A549 (cell line): ENCODE measurements at regions not wholly inside any gene's neighbourhood (a gene's known extent, or its start where the extent isn't known, plus 50 kb on each side); places are given as distances from the start of the nearest gene placed in this dataset.

ENCODE experiments used
- ATAC-seq, 2 experiments: fragments of 200-7000 bp in 1 of 2; fragments of >200 bp in 1 of 2; cut with Nextera tagmentation in 1 of 2; cut with Tn5 transposase in 1 of 2; 3 replicates each; pipeline versions ENCODE4 v1.8.0 to v1.9.1; 2018 to 2020; ENCODE audit warnings: mild to moderate bottlenecking in 1 of 2, moderate library complexity in 1 of 2
- CTCF ChIA-PET: fragments of 300-600 bp; sonication (Branson Sonifier 250); formaldehyde crosslinking; extraction: SDS; loops from one replicate; lab custom pipeline; 2021; ENCODE audit warnings: antibody characterized with exemption, inconsistent platforms; lab: Yijun Ruan, JAX
- POLR2A ChIA-PET: fragments of 350-600 bp; formaldehyde crosslinking; extraction: SDS; loops from one replicate; lab custom pipeline; 2021; ENCODE audit warnings: antibody characterized with exemption, inconsistent platforms; lab: Yijun Ruan, JAX
- DNase-seq, 2 experiments: peaks; one replicate each; pipeline versions ENCODE4 v3.0.0 to v3.0.0-alpha.2; 2011 to 2016; ENCODE audit warnings: low read depth in 1 of 2, low spot score in 1 of 2
- FAIRE-seq: peaks from 2 replicates; lab custom pipeline; 2011; peaks lifted over from hg19 to GRCh38; lab: Jason Lieb, UNC
- H3K27ac ChIP-seq, 2 experiments: fragments of >200 bp; sonication (Bioruptor Twin); formaldehyde crosslinking; 3 replicates each; pipeline ENCODE4 v1.5.1; 2016 to 2017
- H3K4me1 ChIP-seq: fragments of >200 bp; sonication (Bioruptor Twin); formaldehyde crosslinking; 3 replicates; pipeline ENCODE4 v1.6.1; 2016
- H3K4me2 ChIP-seq: fragments of >200 bp; sonication (Bioruptor Twin); formaldehyde crosslinking; 3 replicates; pipeline ENCODE4 v1.6.1; 2016
- H3K4me3 ChIP-seq: fragments of >200 bp; sonication (Bioruptor Twin); formaldehyde crosslinking; 3 replicates; pipeline ENCODE4 v1.5.1; 2016
- H3K9me3 ChIP-seq: fragments of >200 bp; sonication (Bioruptor Twin); formaldehyde crosslinking; 3 replicates; pipeline ENCODE4 v1.6.1; 2016
- ATOH8 ChIP-seq: fragments of 250-450 bp; sonication (Bioruptor Pico); IDR thresholded peaks from 2 replicates; pipeline ENCODE4 v1.5.0; 2020; ENCODE audit warnings: low read depth, mild to moderate bottlenecking, moderate library complexity
- CHD4 ChIP-seq: fragments of 200-600 bp; sonication (generic); IDR thresholded peaks from 2 replicates; pipeline ENCODE4 v1.6.1; 2016; ENCODE audit warnings: antibody characterized with exemption, mild to moderate bottlenecking, borderline replicate concordance
- EHMT2 ChIP-seq: fragments of 200-600 bp; sonication (generic); IDR thresholded peaks from 2 replicates; pipeline ENCODE4 v1.6.1; 2016; ENCODE audit warnings: antibody characterized with exemption, low read depth, mild to moderate bottlenecking, moderate library complexity
- EP300 ChIP-seq, 2 experiments: fragments of >200 bp; sonication (Bioruptor Twin); formaldehyde crosslinking; IDR thresholded peaks; 2 replicates in 1 of 2; 3 replicates in 1 of 2; pipeline ENCODE4 v1.6.1; 2016 to 2017
- FOSB ChIP-seq: fragments of 250-450 bp; sonication (Bioruptor Pico); IDR thresholded peaks from 2 replicates; pipeline ENCODE4 v1.5.0; 2020; ENCODE audit warnings: mild to moderate bottlenecking, moderate library complexity
- FOSL2 ChIP-seq, 2 experiments: fragments of 450-650 bp in 1 of 2; fragments of >200 bp in 1 of 2; sonication (Bioruptor Twin) in 1 of 2; formaldehyde crosslinking; IDR thresholded peaks; 2 replicates each; pipeline versions ENCODE4 v1.5.0 to v1.6.1; 2016 to 2020; ENCODE audit warnings: mild to moderate bottlenecking in 1 of 2, moderate library complexity in 1 of 2
- FOXS1 ChIP-seq: fragments of 250-450 bp; sonication (Bioruptor Pico); IDR thresholded peaks from 2 replicates; pipeline ENCODE4 v1.5.0; 2020; ENCODE audit warnings: mild to moderate bottlenecking, moderate library complexity
- HDAC2 ChIP-seq: fragments of 200-600 bp; sonication (generic); IDR thresholded peaks from 2 replicates; pipeline ENCODE4 v1.6.1; 2016
- HMGXB4 ChIP-seq: fragments of 250-450 bp; sonication (Bioruptor Pico); IDR thresholded peaks from 2 replicates; pipeline ENCODE4 v1.5.0; 2021; ENCODE audit warnings: mild to moderate bottlenecking, moderate library complexity, borderline replicate concordance
- HOXA7 ChIP-seq: fragments of 250-450 bp; sonication (Bioruptor Pico); IDR thresholded peaks from 2 replicates; pipeline ENCODE4 v1.5.0; 2020; ENCODE audit warnings: mild to moderate bottlenecking, moderate library complexity
- KDM1A ChIP-seq: fragments of 200-600 bp; sonication (generic); IDR thresholded peaks from 2 replicates; pipeline ENCODE4 v1.6.1; 2016; ENCODE audit warnings: low read depth, mild to moderate bottlenecking
- MAFK ChIP-seq: fragments of 450-650 bp; IDR thresholded peaks from 2 replicates; pipeline ENCODE4 v1.6.1; 2014; ENCODE audit not compliant: partially characterized antibody
- MAZ ChIP-seq: fragments of 150-350 bp; IDR thresholded peaks from 2 replicates; pipeline ENCODE4 v1.6.1; 2014; ENCODE audit warnings: antibody characterized with exemption, low read depth, low read length, borderline replicate concordance
- NFE2L2 ChIP-seq: fragments of 150-350 bp; conservative IDR thresholded peaks from 2 replicates; pipeline ENCODE4 v1.6.1; 2014; ENCODE audit warnings: low read length
- PHF8 ChIP-seq: fragments of 200-600 bp; sonication (generic); IDR thresholded peaks from 2 replicates; pipeline ENCODE4 v1.6.1; 2016; ENCODE audit warnings: low read depth, mild to moderate bottlenecking, antibody characterized with exemption, moderate library complexity, borderline replicate concordance
- RCOR1 ChIP-seq: fragments of 150-350 bp; IDR thresholded peaks from 2 replicates; pipeline ENCODE4 v1.6.1; 2014; ENCODE audit warnings: antibody characterized with exemption, low read length, low read depth
- RFX5 ChIP-seq: fragments of 450-650 bp; IDR thresholded peaks from 2 replicates; pipeline ENCODE4 v1.7.1; 2014; ENCODE audit warnings: antibody characterized with exemption, mild to moderate bottlenecking, moderate library complexity
- RNF2 ChIP-seq: fragments of 200-600 bp; sonication (generic); IDR thresholded peaks from 2 replicates; pipeline ENCODE4 v1.6.1; 2016; ENCODE audit warnings: low read depth, mild to moderate bottlenecking, antibody characterized with exemption, moderate library complexity, borderline replicate concordance
- ZC3H11A ChIP-seq: fragments of 450-650 bp; IDR thresholded peaks from 2 replicates; pipeline ENCODE4 v1.6.1; 2014; ENCODE audit warnings: antibody characterized with exemption, mild to moderate bottlenecking
- ZSCAN20 ChIP-seq: fragments of 250-450 bp; sonication (Bioruptor Pico); IDR thresholded peaks from 2 replicates; pipeline ENCODE4 v1.8.0; 2022; ENCODE audit warnings: mild to moderate bottlenecking, moderate library complexity
- WGBS: methylation state at CpG from one replicate; pipeline ENCODE4 v1.1.6; 2017; ENCODE audit errors: missing lambda C conversion rate; 5-methylcytosine and 5-hydroxymethylcytosine counted together
- TF ChIP-seq, protein P1 (sequence below): fragments of 150-350 bp; IDR thresholded peaks from 2 replicates; pipeline ENCODE4 v1.6.1; 2014; ENCODE audit warnings: low read depth, mild to moderate bottlenecking, low read length

GRCh38 chr18:1246827-1247226 lies 342.2 kb downstream of the ADCYAP1 start:
- WGBS = 22% methylated on average over 7 of the region's 9 CpGs
- TF ChIP-seq ZSCAN20 (CRISPR knock-in tag) (no peak), RFX5 (no peak), MAFK (no peak), MAZ (no peak), RNF2 (no peak), FOSL2 (IDR thresholded peaks at IDR 0.05) (no peak), FOSL2 (CRISPR knock-in tag; IDR thresholded peaks at IDR 0.05) (no peak), HOXA7 (CRISPR knock-in tag) (no peak), EP300 (IDR thresholded peaks at IDR 0.05) (no peak), HDAC2 (no peak), CHD4 (no peak), RCOR1 (no peak), KDM1A (no peak), FOSB (CRISPR knock-in tag) (no peak), NFE2L2 (no peak), PHF8 (no peak), ATOH8 (CRISPR knock-in tag) (no peak)
- TF ChIP-seq, protein P1, sequence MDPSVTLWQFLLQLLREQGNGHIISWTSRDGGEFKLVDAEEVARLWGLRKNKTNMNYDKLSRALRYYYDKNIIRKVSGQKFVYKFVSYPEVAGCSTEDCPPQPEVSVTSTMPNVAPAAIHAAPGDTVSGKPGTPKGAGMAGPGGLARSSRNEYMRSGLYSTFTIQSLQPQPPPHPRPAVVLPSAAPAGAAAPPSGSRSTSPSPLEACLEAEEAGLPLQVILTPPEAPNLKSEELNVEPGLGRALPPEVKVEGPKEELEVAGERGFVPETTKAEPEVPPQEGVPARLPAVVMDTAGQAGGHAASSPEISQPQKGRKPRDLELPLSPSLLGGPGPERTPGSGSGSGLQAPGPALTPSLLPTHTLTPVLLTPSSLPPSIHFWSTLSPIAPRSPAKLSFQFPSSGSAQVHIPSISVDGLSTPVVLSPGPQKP = no peak
- H3K4me2 ChIP-seq = no peak overlapping the region
- ChIA-PET CTCF (no interaction called here), POLR2A (no interaction called here)
- no peaks in the 10 kb centered on the region for H3K4me1 ChIP-seq
- FAIRE-seq (no peak), ATAC-seq (no peak), DNase-seq (no peak)
- H3K27ac ChIP-seq = no peak overlapping the region
- H3K4me3 ChIP-seq = no peak overlapping the region
- no peaks in the 10 kb centered on the region for H3K9me3 ChIP-seq

DNA sequence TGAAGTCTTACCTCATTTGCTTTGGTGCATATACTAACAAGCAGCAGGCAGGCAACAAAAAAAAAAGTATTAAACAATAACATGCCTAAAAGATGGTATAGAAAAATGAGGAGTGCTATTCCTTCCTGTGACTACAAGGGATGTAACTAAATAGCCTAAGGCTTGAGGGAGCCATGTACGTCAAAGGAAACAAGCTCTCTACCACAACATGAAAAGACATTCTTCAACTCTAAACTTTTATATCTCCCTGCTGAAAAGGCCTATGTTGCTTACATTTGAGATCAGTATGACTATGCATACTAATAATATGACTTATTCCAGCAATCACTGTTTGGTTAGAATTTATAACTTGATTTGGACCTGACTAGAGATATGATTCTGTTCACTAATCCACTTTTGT lies 347.9 kb downstream of the ADCYAP1 start:
- Histone ChIP-seq H3K4me1 (no peaks in the 10 kb centered on the region), H3K4me2 (no peak overlapping the region), H3K27ac (no peak overlapping the region), H3K4me3 (no peak overlapping the region), H3K9me3 (no peaks in the 10 kb centered on the region)
- DNase-seq (no peak), ATAC-seq (no peak), FAIRE-seq (no peak)
- 89% methylated on average over 1 of the region's 1 CpG for WGBS
- ChIA-PET POLR2A (no interaction called here), CTCF (interaction anchor here (1.6 kb wide), 1 partner anchor 13 kb away, joined by 5 read pairs; no protein-coding TSS in a partner anchor)
- TF ChIP-seq ZC3H11A (no peak), KDM1A (no peak), CHD4 (no peak), HMGXB4 (CRISPR knock-in tag) (no peak), EHMT2 (no peak), FOXS1 (no peak)
- TF ChIP-seq, protein P1 = no peak
